ENCODE measurements at regions not wholly inside any gene's neighbourhood (a gene's known extent, or its start where the extent isn't known, plus 50 kb on each side); places are given as distances from the start of the nearest gene placed in this dataset.

- DNase-seq = no peak
These were observed 131.2 kb downstream of the BUD13 start for GRCh38 chr11:116641561-116642045.

GRCh38 chr11:116640641-116641402, 132.0 kb downstream of the BUD13 start:
- no peak for DNase-seq

GRCh38 chr11:116638463-116638862, 134.3 kb downstream of the BUD13 start:
- no peak for DNase-seq

- DNase-seq = no peak
These were observed 135.0 kb downstream of the BUD13 start for GRCh38 chr11:116637766-116638165.

GRCh38 chr11:116636341-116636929, 136.4 kb downstream of the BUD13 start:
- no peak for DNase-seq

- DNase-seq = no peak
These were observed 141.6 kb downstream of the BUD13 start for GRCh38 chr11:116631201-116631600.

- DNase-seq = no peak
These were observed 154.3 kb downstream of the BUD13 start for GRCh38 chr11:116618461-116618860.

GRCh38 chr11:116615211-116615865, 157.4 kb downstream of the BUD13 start:
- no peak for DNase-seq

GRCh38 chr11:116614306-116615210, 158.2 kb downstream of the BUD13 start:
- no peak for DNase-seq

- DNase-seq = no peak
These were observed 159.4 kb downstream of the BUD13 start for GRCh38 chr11:116613206-116613875.

GRCh38 chr11:116611998-116612620, 160.7 kb downstream of the BUD13 start:
- no peak for DNase-seq

- no peak for DNase-seq
These were observed 162.6 kb downstream of the BUD13 start for GRCh38 chr11:116610190-116610589.

- DNase-seq = no peak
These were observed 165.8 kb downstream of the BUD13 start for GRCh38 chr11:116607027-116607426.

- no peak for DNase-seq
These were observed 167.0 kb downstream of the BUD13 start for GRCh38 chr11:116605543-116606459.

GRCh38 chr11:116603728-116604323, 169.0 kb downstream of the BUD13 start:
- no peak for DNase-seq

GRCh38 chr11:116602637-116602942, 170.2 kb downstream of the BUD13 start:
- no peak for DNase-seq

- no peak for DNase-seq
These were observed 170.8 kb downstream of the BUD13 start for GRCh38 chr11:116601814-116602636.

GRCh38 chr11:116600930-116601329, 171.9 kb downstream of the BUD13 start:
- no peak for DNase-seq

GRCh38 chr11:116598556-116598955, 174.2 kb downstream of the BUD13 start:
- DNase-seq = no peak

GRCh38 chr11:116598036-116598435, 174.8 kb downstream of the BUD13 start:
- DNase-seq = no peak

All from activated T-cell treated with anti-CD3 and anti-CD28 coated beads for 4 hours (primary cell).